ENCODE measurements at regions not wholly inside any gene's neighbourhood (a gene's known extent, or its start where the extent isn't known, plus 50 kb on each side); places are given as distances from the start of the nearest gene placed in this dataset.

GRCh38 chr4:19615086-19615689 lies 636.5 kb upstream of the SLIT2 start:
- Mint-ChIP-seq H3K27me3 (ENCODE audit: low read depth) (no peaks in the 10 kb centered on the region), H3K9me3 (peaks cover 14% of the 10 kb centered on the region), H3K27ac (ENCODE audit: unreplicated experiment) (no peak overlapping the region), H3K36me3 (ENCODE audit: low read depth) (no peaks in the 10 kb centered on the region), H3K4me1 (no peaks in the 10 kb centered on the region), H3K4me3 (no peak overlapping the region)
- TF ChIP-seq CTCF (conservative IDR thresholded peaks at IDR 0.05): no peak
- no peak for DNase-seq (ENCODE audit: low read depth, low spot score)

- Mint-ChIP-seq H3K4me1 (no peaks in the 10 kb centered on the region), H3K4me3 (no peak overlapping the region), H3K27me3 (ENCODE audit: low read depth) (no peaks in the 10 kb centered on the region), H3K9me3 (peaks cover 15% of the 10 kb centered on the region), H3K36me3 (ENCODE audit: low read depth) (no peaks in the 10 kb centered on the region), H3K27ac (ENCODE audit: unreplicated experiment) (no peak overlapping the region)
- TF ChIP-seq CTCF (conservative IDR thresholded peaks at IDR 0.05): no peak
- no peak for DNase-seq (ENCODE audit: low read depth, low spot score)
Observed at GRCh38 chr4:19614171-19614570, 637.5 kb upstream of the SLIT2 start.

- H3K27ac Mint-ChIP-seq (ENCODE audit: unreplicated experiment): no peak overlapping the region
- peaks cover 3% of the 10 kb centered on the region for H3K9me3 Mint-ChIP-seq
- no peaks in the 10 kb centered on the region for H3K36me3 Mint-ChIP-seq (ENCODE audit: low read depth)
- H3K4me3 Mint-ChIP-seq: no peak overlapping the region
- no peak for TF ChIP-seq CTCF (conservative IDR thresholded peaks at IDR 0.05)
- no peaks in the 10 kb centered on the region for H3K27me3 Mint-ChIP-seq (ENCODE audit: low read depth)
- H3K4me1 Mint-ChIP-seq: no peaks in the 10 kb centered on the region
- no peak for DNase-seq (ENCODE audit: low read depth, low spot score)
Observed at GRCh38 chr4:19596342-19596741, 655.4 kb upstream of the SLIT2 start.

GRCh38 chr4:19592391-19592790 lies 659.3 kb upstream of the SLIT2 start:
- Mint-ChIP-seq H3K27ac (ENCODE audit: unreplicated experiment) (no peak overlapping the region), H3K27me3 (ENCODE audit: low read depth) (no peaks in the 10 kb centered on the region), H3K4me3 (no peak overlapping the region), H3K4me1 (no peaks in the 10 kb centered on the region), H3K36me3 (ENCODE audit: low read depth) (no peaks in the 10 kb centered on the region), H3K9me3 (peaks cover 10% of the 10 kb centered on the region)
- TF ChIP-seq CTCF (conservative IDR thresholded peaks at IDR 0.05): no peak
- no peak for DNase-seq (ENCODE audit: low read depth, low spot score)

GRCh38 chr4:19583827-19584569 lies 667.7 kb upstream of the SLIT2 start:
- DNase-seq (ENCODE audit: low read depth, low spot score): no peak
- Mint-ChIP-seq H3K27me3 (ENCODE audit: low read depth) (no peaks in the 10 kb centered on the region), H3K4me3 (no peak overlapping the region), H3K4me1 (no peaks in the 10 kb centered on the region), H3K27ac (ENCODE audit: unreplicated experiment) (no peak overlapping the region), H3K9me3 (no peaks in the 10 kb centered on the region), H3K36me3 (ENCODE audit: low read depth) (no peaks in the 10 kb centered on the region)
- TF ChIP-seq CTCF (conservative IDR thresholded peaks at IDR 0.05): no peak
